Ishikawa (cell line): ENCODE measurements at regions not wholly inside any gene's neighbourhood (a gene's known extent, or its start where the extent isn't known, plus 50 kb on each side); places are given as distances from the start of the nearest gene placed in this dataset.

Experiments used
- ZBTB7A ChIP-seq: IDR thresholded peaks from 2 replicates; pipeline ENCODE4 v1.6.1; 2012; ENCODE audit warnings: low read depth
- TF ChIP-seq, protein P1 (sequence below): IDR thresholded peaks from 2 replicates; pipeline ENCODE4 v1.6.1; 2012; ENCODE audit warnings: low read depth, mild to moderate bottlenecking

DNA sequence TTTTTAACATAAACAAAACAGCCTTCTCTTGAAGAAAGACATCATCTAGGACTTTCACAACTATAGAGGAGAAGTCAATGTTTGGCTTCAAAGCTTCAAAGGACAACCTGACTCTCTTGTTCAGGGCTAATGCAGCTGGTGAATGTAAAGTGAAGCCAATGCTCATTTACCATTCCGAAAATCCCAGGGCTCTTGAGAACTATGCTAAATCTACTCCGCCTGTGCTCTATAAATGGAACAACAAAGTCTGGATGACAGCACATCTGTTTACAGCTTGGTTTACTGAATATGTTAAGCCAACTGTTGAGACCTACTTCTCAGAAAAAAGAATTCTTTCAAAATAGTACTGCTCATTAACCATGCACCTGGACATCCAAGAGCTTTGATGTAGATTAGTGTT, 259.8 kb upstream of the NR5A2 start:
- TF ChIP-seq, protein P1, sequence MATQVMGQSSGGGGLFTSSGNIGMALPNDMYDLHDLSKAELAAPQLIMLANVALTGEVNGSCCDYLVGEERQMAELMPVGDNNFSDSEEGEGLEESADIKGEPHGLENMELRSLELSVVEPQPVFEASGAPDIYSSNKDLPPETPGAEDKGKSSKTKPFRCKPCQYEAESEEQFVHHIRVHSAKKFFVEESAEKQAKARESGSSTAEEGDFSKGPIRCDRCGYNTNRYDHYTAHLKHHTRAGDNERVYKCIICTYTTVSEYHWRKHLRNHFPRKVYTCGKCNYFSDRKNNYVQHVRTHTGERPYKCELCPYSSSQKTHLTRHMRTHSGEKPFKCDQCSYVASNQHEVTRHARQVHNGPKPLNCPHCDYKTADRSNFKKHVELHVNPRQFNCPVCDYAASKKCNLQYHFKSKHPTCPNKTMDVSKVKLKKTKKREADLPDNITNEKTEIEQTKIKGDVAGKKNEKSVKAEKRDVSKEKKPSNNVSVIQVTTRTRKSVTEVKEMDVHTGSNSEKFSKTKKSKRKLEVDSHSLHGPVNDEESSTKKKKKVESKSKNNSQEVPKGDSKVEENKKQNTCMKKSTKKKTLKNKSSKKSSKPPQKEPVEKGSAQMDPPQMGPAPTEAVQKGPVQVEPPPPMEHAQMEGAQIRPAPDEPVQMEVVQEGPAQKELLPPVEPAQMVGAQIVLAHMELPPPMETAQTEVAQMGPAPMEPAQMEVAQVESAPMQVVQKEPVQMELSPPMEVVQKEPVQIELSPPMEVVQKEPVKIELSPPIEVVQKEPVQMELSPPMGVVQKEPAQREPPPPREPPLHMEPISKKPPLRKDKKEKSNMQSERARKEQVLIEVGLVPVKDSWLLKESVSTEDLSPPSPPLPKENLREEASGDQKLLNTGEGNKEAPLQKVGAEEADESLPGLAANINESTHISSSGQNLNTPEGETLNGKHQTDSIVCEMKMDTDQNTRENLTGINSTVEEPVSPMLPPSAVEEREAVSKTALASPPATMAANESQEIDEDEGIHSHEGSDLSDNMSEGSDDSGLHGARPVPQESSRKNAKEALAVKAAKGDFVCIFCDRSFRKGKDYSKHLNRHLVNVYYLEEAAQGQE = no peak
- TF ChIP-seq ZBTB7A = no peak
